Liver (tissue), 8 donors: ENCODE measurements at regions not wholly inside any gene's neighbourhood (a gene's known extent, or its start where the extent isn't known, plus 50 kb on each side); places are given as distances from the start of the nearest gene placed in this dataset.

ENCODE experiments used
- DNase-seq: peaks from one replicate; pipeline ENCODE4 v3.0.0-alpha.2; 2017; ENCODE audit warnings: low spot score
- H3K27ac ChIP-seq, 2 donors: one replicate each; pipeline ENCODE4 v1.7.0; 2013; ENCODE audit warnings: inconsistent platforms in 2 of 2, low read length in 2 of 2, control low read depth in 1 of 2, low read depth in 1 of 2, mild to moderate bottlenecking in 1 of 2
- H3K27me3 ChIP-seq, 4 donors: one replicate each; pipeline versions ENCODE4 v1.6.1 to v1.7.0; 2013; ENCODE audit warnings: low read length in 3 of 4, inconsistent platforms in 1 of 4, mild to moderate bottlenecking in 1 of 4, moderate library complexity in 1 of 4; ENCODE audit not compliant: control insufficient read depth in 4 of 4, insufficient read depth in 4 of 4
- H3K36me3 ChIP-seq, 4 donors: one replicate each; pipeline versions ENCODE4 v1.6.1 to v1.7.0; 2013; ENCODE audit warnings: low read length in 3 of 4, mild to moderate bottlenecking in 3 of 4, low read depth in 1 of 4, moderate library complexity in 1 of 4; ENCODE audit not compliant: control insufficient read depth in 4 of 4, insufficient read depth in 3 of 4
- H3K4me1 ChIP-seq, 4 donors: one replicate each; pipeline versions ENCODE4 v1.6.1 to v1.7.0; 2013; ENCODE audit warnings: low read length in 3 of 4, mild to moderate bottlenecking in 3 of 4, moderate library complexity in 1 of 4; ENCODE audit not compliant: control insufficient read depth in 4 of 4, insufficient read depth in 4 of 4
- H3K4me3 ChIP-seq, 3 donors: one replicate each; pipeline versions ENCODE4 v1.6.1 to v1.7.0; 2013; ENCODE audit warnings: low read length in 3 of 3, control low read depth in 1 of 3, low read depth in 1 of 3, mild to moderate bottlenecking in 1 of 3
- H3K9ac ChIP-seq, 2 donors: one replicate each; pipeline ENCODE4 v1.7.0; 2013; ENCODE audit warnings: low read length in 2 of 2, mild to moderate bottlenecking in 2 of 2, moderate library complexity in 2 of 2, control low read depth in 1 of 2, low read depth in 1 of 2
- H3K9me3 ChIP-seq, 4 donors: one replicate each; pipeline versions ENCODE4 v1.6.1 to v1.7.0; 2013; ENCODE audit warnings: low read length in 3 of 4; ENCODE audit not compliant: control insufficient read depth in 4 of 4
- ATF3 ChIP-seq: IDR thresholded peaks from 2 replicates; pipeline ENCODE4 v1.6.1; 2016; ENCODE audit warnings: antibody characterized with exemption
- CTCF ChIP-seq: fragments of 150-350 bp; IDR thresholded peaks from 2 replicates; pipeline ENCODE4 v1.5.1; 2017; ENCODE audit warnings: improper control_type of control experiment, low read depth, low read length; ENCODE audit not compliant: missing input control
- EGR1 ChIP-seq, 2 donors: IDR thresholded peaks; 2 replicates each; pipeline ENCODE4 v1.6.1; 2016 to 2018; ENCODE audit warnings: antibody characterized with exemption in 2 of 2, low read depth in 2 of 2
- FOXA1 ChIP-seq: IDR thresholded peaks from 2 replicates; pipeline ENCODE4 v1.6.1; 2016; ENCODE audit warnings: antibody characterized with exemption
- FOXA2 ChIP-seq: IDR thresholded peaks from 2 replicates; pipeline ENCODE4 v1.6.1; 2016; ENCODE audit warnings: antibody characterized with exemption
- GABPA ChIP-seq, 2 donors: IDR thresholded peaks in 1 of 2; conservative IDR thresholded peaks in 1 of 2; 2 replicates each; pipeline ENCODE4 v1.6.1; 2016; ENCODE audit warnings: antibody characterized with exemption in 2 of 2, mild to moderate bottlenecking in 1 of 2, moderate library complexity in 1 of 2
- HNF4G ChIP-seq: IDR thresholded peaks from 2 replicates; pipeline ENCODE4 v1.6.1; 2016; ENCODE audit warnings: antibody characterized with exemption
- JUND ChIP-seq, 2 donors: IDR thresholded peaks; 2 replicates each; pipeline ENCODE4 v1.6.1; 2016; ENCODE audit warnings: antibody characterized with exemption in 2 of 2
- NR2F2 ChIP-seq: IDR thresholded peaks from 2 replicates; pipeline ENCODE4 v1.6.1; 2016; ENCODE audit warnings: antibody characterized with exemption
- RAD21 ChIP-seq, 2 donors: IDR thresholded peaks; 2 replicates each; pipeline ENCODE4 v1.6.1; 2016; ENCODE audit warnings: antibody characterized with exemption in 2 of 2, mild to moderate bottlenecking in 2 of 2
- REST ChIP-seq: IDR thresholded peaks from 2 replicates; pipeline ENCODE4 v1.6.1; 2016; ENCODE audit warnings: antibody characterized with exemption, mild to moderate bottlenecking
- RXRA ChIP-seq, 2 donors: IDR thresholded peaks; 2 replicates each; pipeline ENCODE4 v1.6.1; 2017 to 2018; ENCODE audit warnings: antibody characterized with exemption in 2 of 2, mild to moderate bottlenecking in 1 of 2
- SP1 ChIP-seq: IDR thresholded peaks from 2 replicates; pipeline ENCODE4 v1.6.1; 2018; ENCODE audit warnings: antibody characterized with exemption, mild to moderate bottlenecking
- TAF1 ChIP-seq: conservative IDR thresholded peaks from 2 replicates; pipeline ENCODE4 v1.6.1; 2016; ENCODE audit warnings: antibody characterized with exemption, mild to moderate bottlenecking
- YY1 ChIP-seq: IDR thresholded peaks from 2 replicates; pipeline ENCODE4 v1.6.1; 2016; ENCODE audit warnings: antibody characterized with exemption, mild to moderate bottlenecking
- ZBTB33 ChIP-seq: IDR thresholded peaks from 2 replicates; pipeline ENCODE4 v1.6.1; 2016; ENCODE audit warnings: antibody characterized with exemption
- WGBS: extraction: QIAGEN DNeasy Blood & Tissue Kit; methylation state at CpG from one replicate; pipeline ENCODE4 v1.1.7; 2013; 5-methylcytosine and 5-hydroxymethylcytosine counted together
- donor health status: healthy.
- donor health status: healthy.
- donor health status: healthy.
- donor health status: healthy.
- donor health status: healthy.

- TF ChIP-seq CTCF (no peak), YY1 (no peak), RAD21 (IDR thresholded peaks at IDR 0.05) (no peak), SP1 (no peak), FOXA1 (no peak), FOXA2 (no peak)
Measured at GRCh38 chr15:35173444-35174118, 88.5 kb upstream of the NANOGP8 start (continued).

- H3K27ac ChIP-seq: no peak overlapping the region
- H3K9ac ChIP-seq: no peak overlapping the region
- no peaks in the 10 kb centered on the region for H3K9me3 ChIP-seq
- no peak for DNase-seq
- 89% methylated on average over 3 of the region's 3 CpGs for WGBS
- H3K4me1 ChIP-seq: no peaks in the 10 kb centered on the region
- no peaks in the 10 kb centered on the region for H3K36me3 ChIP-seq
- no peaks in the 10 kb centered on the region for H3K27me3 ChIP-seq
- no peak overlapping the region for H3K4me3 ChIP-seq
- TF ChIP-seq SP1: no peak
- no peak for TF ChIP-seq JUND (IDR thresholded peaks at IDR 0.05)
- no peak for TF ChIP-seq NR2F2
- TF ChIP-seq GABPA (IDR thresholded peaks at IDR 0.05 in 1 of 2, conservative IDR thresholded peaks at IDR 0.05 in 1 of 2): no peak
- TF ChIP-seq REST: no peak
- TF ChIP-seq FOXA2: no peak
- TF ChIP-seq EGR1 (IDR thresholded peaks at IDR 0.05; ENCODE audit: low read depth in 2 of 2): no peak
- no peak for TF ChIP-seq TAF1
- TF ChIP-seq ZBTB33: no peak
- TF ChIP-seq HNF4G: no peak
- TF ChIP-seq ATF3: no peak
- TF ChIP-seq RAD21 (IDR thresholded peaks at IDR 0.05): no peak
- no peak for TF ChIP-seq RXRA (IDR thresholded peaks at IDR 0.05)
- TF ChIP-seq YY1: no peak
- no peak for TF ChIP-seq CTCF
- no peak for TF ChIP-seq FOXA1
Measured at GRCh38 chr15:35170207-35170606, 85.1 kb upstream of the NANOGP8 start.
